ENCODE measurements at regions not wholly inside any gene's neighbourhood (a gene's known extent, or its start where the extent isn't known, plus 50 kb on each side); places are given as distances from the start of the nearest gene placed in this dataset.

GRCh38 chr2:2730301-2730833 lies 399.3 kb upstream of the MYT1L start (continued):
- TF ChIP-seq NRF1 (IDR thresholded peaks at IDR 0.05; ENCODE audit: low read depth, low read length) = no peak

DNA sequence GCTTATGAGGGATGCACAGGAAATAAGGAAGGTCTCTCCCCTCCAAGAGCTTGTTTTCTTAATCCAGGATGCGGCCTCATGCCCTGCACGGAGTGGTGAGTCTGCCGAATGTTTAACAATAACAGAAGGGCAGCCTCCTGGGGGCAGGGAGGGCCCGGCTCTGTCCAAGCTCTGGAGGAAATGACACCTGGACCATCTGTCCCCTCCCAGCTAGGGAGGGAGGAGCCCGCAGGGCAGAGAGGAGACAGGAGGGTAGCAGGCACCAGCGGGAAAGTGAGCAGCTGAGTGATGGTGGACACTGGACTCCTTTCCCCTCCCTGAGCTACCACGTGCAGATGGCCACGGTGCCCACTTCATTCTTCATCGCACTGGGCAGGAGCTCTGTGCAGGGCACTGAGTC lies 398.2 kb upstream of the MYT1L start:
- ChIA-PET CTCF (interaction anchor here (0.7 kb wide), 1 partner anchor 10 kb away, joined by 3 read pairs; no protein-coding TSS in a partner anchor), POLR2A (interaction anchor here (1.2 kb wide), 1 partner anchor 13 kb away, joined by 3 read pairs; no protein-coding TSS in a partner anchor)
- no peaks in the 10 kb centered on the region for H3K9me2 ChIP-seq
- no peaks in the 10 kb centered on the region for H3K79me2 ChIP-seq (ENCODE audit: insufficient read depth)
- no peak overlapping the region for H2AFZ ChIP-seq (ENCODE audit: low read depth)
- no peak overlapping the region for H3K27ac ChIP-seq (ENCODE audit: low read depth in 2 of 2, low read length in 1 of 2)
- WGBS (ENCODE audit: low lambda C conversion rate) = 38% methylated on average over 9 of the region's 9 CpGs
- no peak overlapping the region for H3K9ac ChIP-seq
- TF ChIP-seq, protein P1, sequence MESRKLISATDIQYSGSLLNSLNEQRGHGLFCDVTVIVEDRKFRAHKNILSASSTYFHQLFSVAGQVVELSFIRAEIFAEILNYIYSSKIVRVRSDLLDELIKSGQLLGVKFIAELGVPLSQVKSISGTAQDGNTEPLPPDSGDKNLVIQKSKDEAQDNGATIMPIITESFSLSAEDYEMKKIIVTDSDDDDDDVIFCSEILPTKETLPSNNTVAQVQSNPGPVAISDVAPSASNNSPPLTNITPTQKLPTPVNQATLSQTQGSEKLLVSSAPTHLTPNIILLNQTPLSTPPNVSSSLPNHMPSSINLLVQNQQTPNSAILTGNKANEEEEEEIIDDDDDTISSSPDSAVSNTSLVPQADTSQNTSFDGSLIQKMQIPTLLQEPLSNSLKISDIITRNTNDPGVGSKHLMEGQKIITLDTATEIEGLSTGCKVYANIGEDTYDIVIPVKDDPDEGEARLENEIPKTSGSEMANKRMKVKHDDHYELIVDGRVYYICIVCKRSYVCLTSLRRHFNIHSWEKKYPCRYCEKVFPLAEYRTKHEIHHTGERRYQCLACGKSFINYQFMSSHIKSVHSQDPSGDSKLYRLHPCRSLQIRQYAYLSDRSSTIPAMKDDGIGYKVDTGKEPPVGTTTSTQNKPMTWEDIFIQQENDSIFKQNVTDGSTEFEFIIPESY (IDR thresholded peaks at IDR 0.05; ENCODE audit: borderline replicate concordance, low read depth) = no peak
- TF ChIP-seq TEAD4 (IDR thresholded peaks at IDR 0.05; ENCODE audit: borderline replicate concordance, insufficient read depth) (no peak), POLR2AphosphoS5 (IDR thresholded peaks at IDR 0.05; ENCODE audit: low read depth, low read length) (no peak), YY1 (IDR thresholded peaks at IDR 0.05; ENCODE audit: low read depth) (no peak), RCOR1 (IDR thresholded peaks at IDR 0.05; ENCODE audit: low read length) (no peak), GATA2 (CRISPR knock-in tag; IDR thresholded peaks at IDR 0.05) (no peak), FOXJ3 (CRISPR knock-in tag; IDR thresholded peaks at IDR 0.05) (no peak), FOSL2 (IDR thresholded peaks at IDR 0.05; ENCODE audit: borderline replicate concordance, low read depth) (no peak), CTCF (IDR thresholded peaks at IDR 0.05) (no peak), GABPA (IDR thresholded peaks at IDR 0.05; ENCODE audit: low read depth) (no peak), CHD2 (IDR thresholded peaks at IDR 0.05; ENCODE audit: low read length, partially characterized antibody) (no peak), MEF2A (IDR thresholded peaks at IDR 0.05; ENCODE audit: borderline replicate concordance, low read depth) (no peak)
- peaks cover 0 to 7% of the 10 kb centered on the region in 2 experiments; a peak in 1 of 4 replicates for H3K4me1 ChIP-seq (ENCODE audit: control insufficient read depth in 1 of 2, insufficient read depth in 2 of 2, low read depth in 1 of 2, low read length in 1 of 2)
- H3K36me3 ChIP-seq (replicated peaks in 1 of 2; ENCODE audit: control insufficient read depth in 1 of 2, insufficient read depth in 2 of 2, low read length in 1 of 2) = no peaks in the 10 kb centered on the region
- H3K4me3 ChIP-seq (ENCODE audit: low read depth in 2 of 2, low read length in 1 of 2) = no peak overlapping the region
- no peak for DNase-seq
- H3K27me3 ChIP-seq (ENCODE audit: insufficient read depth) = no peaks in the 10 kb centered on the region
- no peaks in the 10 kb centered on the region for H4K20me1 ChIP-seq (ENCODE audit: insufficient read depth)
- H3K9me3 ChIP-seq = no peaks in the 10 kb centered on the region
- H3K4me2 ChIP-seq = no peak overlapping the region
- no peaks in the 10 kb centered on the region for H3F3A ChIP-seq (replicated peaks; ENCODE audit: insufficient read depth)
